WTC11 (cell line): ENCODE measurements at regions not wholly inside any gene's neighbourhood (a gene's known extent, or its start where the extent isn't known, plus 50 kb on each side); places are given as distances from the start of the nearest gene placed in this dataset.

Source experiments
- ATAC-seq: fragments of 200-7000 bp; cut with Tn5 transposase; 2 replicates; pipeline ENCODE4 v1.10.0; 2021; ENCODE audit warnings: mild to moderate bottlenecking, moderate library complexity
- CTCF ChIA-PET: fragments of 300-600 bp; sonication (Branson Sonifier 250); formaldehyde crosslinking; loops from one replicate; lab custom pipeline; 2021; ENCODE audit warnings: antibody characterized with exemption; lab: Charles Lee
- POLR2A ChIA-PET: fragments of 350-600 bp; sonication (Branson Sonifier 250); formaldehyde crosslinking; loops from one replicate; lab custom pipeline; 2021; ENCODE audit warnings: antibody characterized with exemption; lab: Charles Lee
- DNase-seq: peaks from one replicate; pipeline ENCODE4 v3.0.0; 2021; ENCODE audit warnings: low spot score
- H3K27ac Mint-ChIP-seq: 2 replicates; pipeline ENCODE4 v1.8.0; 2021; ENCODE audit warnings: mixed read lengths
- H3K27me3 Mint-ChIP-seq: 2 replicates; pipeline ENCODE4 v1.8.0; 2021; ENCODE audit warnings: low read depth, mild to moderate bottlenecking, moderate library complexity, mixed read lengths
- H3K36me3 Mint-ChIP-seq: 2 replicates; pipeline ENCODE4 v1.8.0; 2021; ENCODE audit warnings: mixed read lengths
- H3K4me1 Mint-ChIP-seq: 2 replicates; pipeline ENCODE4 v1.8.0; 2022; ENCODE audit warnings: mixed read lengths
- H3K4me3 Mint-ChIP-seq: 2 replicates; pipeline ENCODE4 v1.8.0; 2021; ENCODE audit warnings: mild to moderate bottlenecking, moderate library complexity, mixed read lengths
- H3K9me3 Mint-ChIP-seq: 2 replicates; pipeline ENCODE4 v1.8.0; 2021; ENCODE audit warnings: mixed read lengths
- ATF1 ChIP-seq: sonication (generic); formaldehyde crosslinking; IDR thresholded peaks from 2 replicates; pipeline ENCODE4 v1.8.1; 2023; ENCODE audit warnings: mild to moderate bottlenecking, moderate library complexity, missing genetic modification reagents
- CBFB ChIP-seq: sonication (generic); formaldehyde crosslinking; IDR thresholded peaks from 2 replicates; pipeline ENCODE4 v1.8.1; 2022; ENCODE audit warnings: mild to moderate bottlenecking, low read depth, missing genetic modification reagents
- CREM ChIP-seq: sonication (generic); formaldehyde crosslinking; IDR thresholded peaks from 2 replicates; pipeline ENCODE4 v1.8.1; 2022; ENCODE audit warnings: mild to moderate bottlenecking, missing genetic modification reagents, moderate library complexity
- ELF4 ChIP-seq: sonication (generic); formaldehyde crosslinking; IDR thresholded peaks from 2 replicates; pipeline ENCODE4 v1.8.1; 2022; ENCODE audit warnings: low read depth, mild to moderate bottlenecking, moderate library complexity, missing genetic modification reagents
- GRHL2 ChIP-seq: fragments of 250-450 bp; sonication (Bioruptor Pico); IDR thresholded peaks from 2 replicates; pipeline ENCODE4 v1.8.0; 2022; ENCODE audit warnings: mild to moderate bottlenecking, moderate library complexity; ENCODE audit not compliant: insufficient replicate concordance, severe bottlenecking
- GTF2I ChIP-seq: fragments of 250-450 bp; sonication (Bioruptor Pico); conservative IDR thresholded peaks from 2 replicates; pipeline ENCODE4 v1.4.0; 2021; ENCODE audit warnings: mild to moderate bottlenecking
- JAZF1 ChIP-seq: fragments of 250-450 bp; sonication (Bioruptor Pico); IDR thresholded peaks from 2 replicates; pipeline ENCODE4 v1.9.0; 2021; ENCODE audit warnings: moderate library complexity, mild to moderate bottlenecking, inconsistent platforms
- NFE2L1 ChIP-seq: sonication (generic); formaldehyde crosslinking; IDR thresholded peaks from 2 replicates; pipeline ENCODE4 v1.8.1; 2023; ENCODE audit warnings: missing genetic modification reagents
- NFYB ChIP-seq: sonication (generic); formaldehyde crosslinking; conservative IDR thresholded peaks from 2 replicates; pipeline ENCODE4 v1.8.0; 2022; ENCODE audit warnings: low read depth, missing genetic modification reagents
- NR2C2 ChIP-seq: sonication (generic); formaldehyde crosslinking; IDR thresholded peaks from 2 replicates; pipeline ENCODE4 v1.8.0; 2022; ENCODE audit warnings: mild to moderate bottlenecking, missing genetic modification reagents
- PRRX2 ChIP-seq: fragments of 250-450 bp; sonication (Bioruptor Pico); IDR thresholded peaks from 2 replicates; pipeline ENCODE4 v1.8.0; 2021; ENCODE audit warnings: mild to moderate bottlenecking
- TEAD1 ChIP-seq: sonication (generic); formaldehyde crosslinking; IDR thresholded peaks from 2 replicates; pipeline ENCODE4 v1.8.0; 2022; ENCODE audit warnings: mild to moderate bottlenecking, missing genetic modification reagents
- USF2 ChIP-seq: sonication (generic); formaldehyde crosslinking; IDR thresholded peaks from 2 replicates; pipeline ENCODE4 v1.8.1; 2023; ENCODE audit warnings: mild to moderate bottlenecking, missing genetic modification reagents, moderate library complexity
- ZBTB43 ChIP-seq: sonication (generic); formaldehyde crosslinking; IDR thresholded peaks from 2 replicates; pipeline ENCODE4 v1.8.1; 2023; ENCODE audit warnings: mild to moderate bottlenecking, missing genetic modification reagents
- ZNF121 ChIP-seq: sonication (generic); formaldehyde crosslinking; IDR thresholded peaks from 2 replicates; pipeline ENCODE4 v1.8.0; 2023; ENCODE audit warnings: missing genetic modification reagents
- ZNF232 ChIP-seq: sonication (generic); formaldehyde crosslinking; IDR thresholded peaks from 2 replicates; pipeline ENCODE4 v1.8.0; 2022; ENCODE audit warnings: mild to moderate bottlenecking, missing genetic modification reagents
- TF ChIP-seq, protein P1 (sequence below): sonication (generic); formaldehyde crosslinking; IDR thresholded peaks from 2 replicates; pipeline ENCODE4 v1.8.0; 2023; ENCODE audit warnings: missing genetic modification reagents, mild to moderate bottlenecking, borderline replicate concordance
- TF ChIP-seq, protein P2 (sequence below): sonication (generic); formaldehyde crosslinking; IDR thresholded peaks from 2 replicates; pipeline ENCODE4 v1.8.1; 2022; ENCODE audit warnings: missing genetic modification reagents, borderline replicate concordance
- TF ChIP-seq, protein P3 (sequence below): sonication (generic); formaldehyde crosslinking; IDR thresholded peaks from 2 replicates; pipeline ENCODE4 v1.8.0; 2022; ENCODE audit warnings: mild to moderate bottlenecking, missing genetic modification reagents
- TF ChIP-seq, protein P4 (sequence below): fragments of 200-600 bp; IDR thresholded peaks from 2 replicates; pipeline ENCODE4 v1.8.0; 2022; ENCODE audit warnings: antibody characterized with exemption

GRCh38 chr12:105955976-105956375, 182.8 kb downstream of the NUAK1 start:
- POLR2A ChIA-PET = no interaction called here

DNA sequence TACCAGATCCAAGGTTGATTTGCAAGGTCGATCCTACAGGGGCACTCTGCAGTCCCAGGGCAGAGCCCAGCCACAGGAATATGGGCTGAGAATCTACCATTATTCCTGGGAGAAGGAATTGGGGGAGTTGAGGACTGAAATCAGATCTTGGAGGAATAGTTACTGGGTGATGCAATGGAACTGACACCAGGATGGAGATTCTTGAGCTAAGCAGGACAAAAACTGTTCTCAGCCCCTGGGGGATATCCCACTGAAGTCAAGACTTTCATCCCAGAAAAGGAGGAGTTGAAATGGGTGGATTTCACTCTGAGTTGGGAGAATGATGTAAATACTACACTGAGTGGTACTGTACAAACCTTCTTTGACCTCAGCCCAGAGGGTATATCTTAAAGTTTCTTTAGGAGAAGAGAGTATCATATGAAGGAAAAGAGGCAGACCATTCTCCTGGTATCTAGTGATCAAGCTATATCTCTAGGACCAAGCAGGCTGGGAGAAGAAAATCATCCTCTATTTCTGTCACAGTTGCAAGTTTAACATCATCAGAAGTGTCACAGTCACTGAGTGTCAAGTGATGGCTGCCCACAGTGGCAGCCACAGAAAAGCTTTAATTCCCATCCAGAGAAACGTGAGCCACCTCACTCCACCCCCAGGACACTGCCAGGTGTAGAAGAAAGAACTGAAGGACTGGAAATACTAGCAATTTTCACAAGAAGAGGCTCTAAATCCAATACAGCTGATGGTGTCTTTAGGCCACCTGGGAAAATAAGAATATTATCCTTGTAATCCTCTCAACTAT, 181.9 kb downstream of the NUAK1 start:
- ATAC-seq (no peak), DNase-seq (no peak)
- ChIA-PET POLR2A (no interaction called here), CTCF (no interaction called here)
- H3K4me1 Mint-ChIP-seq = no peaks in the 10 kb centered on the region
- no peaks in the 10 kb centered on the region; the same call in 1 of the 2 replicates for H3K27me3 Mint-ChIP-seq
- H3K9me3 Mint-ChIP-seq = peaks cover 24% of the 10 kb centered on the region
- H3K4me3 Mint-ChIP-seq = no peak overlapping the region
- no peaks in the 10 kb centered on the region for H3K36me3 Mint-ChIP-seq
- no peak overlapping the region for H3K27ac Mint-ChIP-seq
- no peak for TF ChIP-seq ZNF121 (CRISPR knock-in tag)
- TF ChIP-seq CBFB (CRISPR knock-in tag) = no peak
- TF ChIP-seq ZBTB43 (CRISPR knock-in tag) = no peak
- no peak for TF ChIP-seq TEAD1 (CRISPR knock-in tag)
- no peak for TF ChIP-seq ELF4 (CRISPR knock-in tag)
- TF ChIP-seq NR2C2 (CRISPR knock-in tag) = no peak
- no peak for TF ChIP-seq NFYB
- TF ChIP-seq ZNF232 = no peak
- TF ChIP-seq JAZF1 (CRISPR knock-in tag) = no peak
- TF ChIP-seq, protein P1, sequence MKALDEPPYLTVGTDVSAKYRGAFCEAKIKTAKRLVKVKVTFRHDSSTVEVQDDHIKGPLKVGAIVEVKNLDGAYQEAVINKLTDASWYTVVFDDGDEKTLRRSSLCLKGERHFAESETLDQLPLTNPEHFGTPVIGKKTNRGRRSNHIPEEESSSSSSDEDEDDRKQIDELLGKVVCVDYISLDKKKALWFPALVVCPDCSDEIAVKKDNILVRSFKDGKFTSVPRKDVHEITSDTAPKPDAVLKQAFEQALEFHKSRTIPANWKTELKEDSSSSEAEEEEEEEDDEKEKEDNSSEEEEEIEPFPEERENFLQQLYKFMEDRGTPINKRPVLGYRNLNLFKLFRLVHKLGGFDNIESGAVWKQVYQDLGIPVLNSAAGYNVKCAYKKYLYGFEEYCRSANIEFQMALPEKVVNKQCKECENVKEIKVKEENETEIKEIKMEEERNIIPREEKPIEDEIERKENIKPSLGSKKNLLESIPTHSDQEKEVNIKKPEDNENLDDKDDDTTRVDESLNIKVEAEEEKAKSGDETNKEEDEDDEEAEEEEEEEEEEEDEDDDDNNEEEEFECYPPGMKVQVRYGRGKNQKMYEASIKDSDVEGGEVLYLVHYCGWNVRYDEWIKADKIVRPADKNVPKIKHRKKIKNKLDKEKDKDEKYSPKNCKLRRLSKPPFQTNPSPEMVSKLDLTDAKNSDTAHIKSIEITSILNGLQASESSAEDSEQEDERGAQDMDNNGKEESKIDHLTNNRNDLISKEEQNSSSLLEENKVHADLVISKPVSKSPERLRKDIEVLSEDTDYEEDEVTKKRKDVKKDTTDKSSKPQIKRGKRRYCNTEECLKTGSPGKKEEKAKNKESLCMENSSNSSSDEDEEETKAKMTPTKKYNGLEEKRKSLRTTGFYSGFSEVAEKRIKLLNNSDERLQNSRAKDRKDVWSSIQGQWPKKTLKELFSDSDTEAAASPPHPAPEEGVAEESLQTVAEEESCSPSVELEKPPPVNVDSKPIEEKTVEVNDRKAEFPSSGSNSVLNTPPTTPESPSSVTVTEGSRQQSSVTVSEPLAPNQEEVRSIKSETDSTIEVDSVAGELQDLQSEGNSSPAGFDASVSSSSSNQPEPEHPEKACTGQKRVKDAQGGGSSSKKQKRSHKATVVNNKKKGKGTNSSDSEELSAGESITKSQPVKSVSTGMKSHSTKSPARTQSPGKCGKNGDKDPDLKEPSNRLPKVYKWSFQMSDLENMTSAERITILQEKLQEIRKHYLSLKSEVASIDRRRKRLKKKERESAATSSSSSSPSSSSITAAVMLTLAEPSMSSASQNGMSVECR (CRISPR knock-in tag) = no peak
- TF ChIP-seq, protein P2, sequence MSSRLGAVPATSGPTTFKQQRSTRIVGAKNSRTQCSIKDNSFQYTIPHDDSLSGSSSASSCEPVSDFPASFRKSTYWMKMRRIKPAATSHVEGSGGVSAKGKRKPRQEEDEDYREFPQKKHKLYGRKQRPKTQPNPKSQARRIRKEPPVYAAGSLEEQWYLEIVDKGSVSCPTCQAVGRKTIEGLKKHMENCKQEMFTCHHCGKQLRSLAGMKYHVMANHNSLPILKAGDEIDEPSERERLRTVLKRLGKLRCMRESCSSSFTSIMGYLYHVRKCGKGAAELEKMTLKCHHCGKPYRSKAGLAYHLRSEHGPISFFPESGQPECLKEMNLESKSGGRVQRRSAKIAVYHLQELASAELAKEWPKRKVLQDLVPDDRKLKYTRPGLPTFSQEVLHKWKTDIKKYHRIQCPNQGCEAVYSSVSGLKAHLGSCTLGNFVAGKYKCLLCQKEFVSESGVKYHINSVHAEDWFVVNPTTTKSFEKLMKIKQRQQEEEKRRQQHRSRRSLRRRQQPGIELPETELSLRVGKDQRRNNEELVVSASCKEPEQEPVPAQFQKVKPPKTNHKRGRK = no peak
- no peak for TF ChIP-seq ATF1 (CRISPR knock-in tag)
- no peak for TF ChIP-seq USF2 (CRISPR knock-in tag)
- no peak for TF ChIP-seq GRHL2 (CRISPR knock-in tag)
- no peak for TF ChIP-seq PRRX2 (CRISPR knock-in tag)

More at GRCh38 chr12:105955976-105956375, 182.8 kb downstream of the NUAK1 start:
- Mint-ChIP-seq H3K27ac (no peak overlapping the region), H3K9me3 (peaks cover 23% of the 10 kb centered on the region), H3K36me3 (no peaks in the 10 kb centered on the region), H3K27me3 (no peaks in the 10 kb centered on the region), H3K4me3 (no peak overlapping the region), H3K4me1 (no peaks in the 10 kb centered on the region)
- CTCF ChIA-PET = no interaction called here
- TF ChIP-seq GTF2I (CRISPR knock-in tag) = no peak
- no peak for TF ChIP-seq CREM (CRISPR knock-in tag)
- TF ChIP-seq, protein P3, sequence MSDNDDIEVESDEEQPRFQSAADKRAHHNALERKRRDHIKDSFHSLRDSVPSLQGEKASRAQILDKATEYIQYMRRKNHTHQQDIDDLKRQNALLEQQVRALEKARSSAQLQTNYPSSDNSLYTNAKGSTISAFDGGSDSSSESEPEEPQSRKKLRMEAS (CRISPR knock-in tag) = no peak
- TF ChIP-seq, protein P2 = no peak
- TF ChIP-seq, protein P4, sequence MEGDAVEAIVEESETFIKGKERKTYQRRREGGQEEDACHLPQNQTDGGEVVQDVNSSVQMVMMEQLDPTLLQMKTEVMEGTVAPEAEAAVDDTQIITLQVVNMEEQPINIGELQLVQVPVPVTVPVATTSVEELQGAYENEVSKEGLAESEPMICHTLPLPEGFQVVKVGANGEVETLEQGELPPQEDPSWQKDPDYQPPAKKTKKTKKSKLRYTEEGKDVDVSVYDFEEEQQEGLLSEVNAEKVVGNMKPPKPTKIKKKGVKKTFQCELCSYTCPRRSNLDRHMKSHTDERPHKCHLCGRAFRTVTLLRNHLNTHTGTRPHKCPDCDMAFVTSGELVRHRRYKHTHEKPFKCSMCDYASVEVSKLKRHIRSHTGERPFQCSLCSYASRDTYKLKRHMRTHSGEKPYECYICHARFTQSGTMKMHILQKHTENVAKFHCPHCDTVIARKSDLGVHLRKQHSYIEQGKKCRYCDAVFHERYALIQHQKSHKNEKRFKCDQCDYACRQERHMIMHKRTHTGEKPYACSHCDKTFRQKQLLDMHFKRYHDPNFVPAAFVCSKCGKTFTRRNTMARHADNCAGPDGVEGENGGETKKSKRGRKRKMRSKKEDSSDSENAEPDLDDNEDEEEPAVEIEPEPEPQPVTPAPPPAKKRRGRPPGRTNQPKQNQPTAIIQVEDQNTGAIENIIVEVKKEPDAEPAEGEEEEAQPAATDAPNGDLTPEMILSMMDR = no peak
- no peak for TF ChIP-seq NFE2L1
- no peak for DNase-seq
- ATAC-seq = no peak
